Ascending aorta (tissue), 2 donors: ENCODE measurements at regions not wholly inside any gene's neighbourhood (a gene's known extent, or its start where the extent isn't known, plus 50 kb on each side); places are given as distances from the start of the nearest gene placed in this dataset.

ENCODE experiments used
- DNase-seq, 2 donors: peaks; one replicate each; pipeline ENCODE4 v3.0.0-alpha.2; 2019; ENCODE audit warnings: low spot score in 2 of 2
- H3K27ac ChIP-seq, 2 donors: fragments of 200-600 bp; sonication (generic); one replicate each; pipeline ENCODE4 v1.5.1; 2016 to 2017; ENCODE audit warnings: mild to moderate bottlenecking in 1 of 2
- H3K27me3 ChIP-seq: fragments of 200-600 bp; sonication (generic); one replicate; pipeline ENCODE4 v1.5.1; 2017
- H3K36me3 ChIP-seq, 2 donors: fragments of 200-600 bp; sonication (generic); one replicate each; pipeline ENCODE4 v1.5.1; 2016
- H3K4me1 ChIP-seq, 2 donors: fragments of 200-600 bp; sonication (generic); one replicate each; pipeline ENCODE4 v1.5.1; 2016 to 2017; ENCODE audit warnings: mild to moderate bottlenecking in 1 of 2
- H3K4me3 ChIP-seq, 2 donors: fragments of 200-600 bp; sonication (generic); one replicate each; pipeline ENCODE4 v1.5.1; 2016 to 2017; ENCODE audit warnings: mild to moderate bottlenecking in 1 of 2
- H3K9me3 ChIP-seq, 2 donors: fragments of 200-600 bp; sonication (generic); one replicate each; pipeline ENCODE4 v1.5.1; 2016
- CTCF ChIP-seq, 3 experiments: fragments of 200-600 bp in 2 of 3; fragments of 450-650 bp in 1 of 3; sonication (generic) in 2 of 3; IDR thresholded peaks; one replicate each; pipeline ENCODE4 v1.5.1; 2016 to 2019; ENCODE audit warnings: antibody characterized with exemption in 3 of 3, mild to moderate bottlenecking in 1 of 3, moderate library complexity in 1 of 3
- intact Hi-C: fragments of 100-400 bp; cut with DNase I; formaldehyde crosslinking; loops from one replicate; pipeline ENCODE4 v1.15.1; 2023

- H3K27me3 ChIP-seq, result no peaks in the 10 kb centered on the region
- no peak overlapping the region for H3K4me3 ChIP-seq
- no peaks in the 10 kb centered on the region for H3K9me3 ChIP-seq
- no peak for TF ChIP-seq CTCF (IDR thresholded peaks at IDR 0.05)
- intact Hi-C loops, result no loop called here
- peaks cover 27 to 69% of the 10 kb centered on the region in 2 donors for H3K4me1 ChIP-seq
- H3K27ac ChIP-seq, result peak overlapping the region; percentile 86 to 94
- no peaks in the 10 kb centered on the region for H3K36me3 ChIP-seq
- peak in 1 of 2 donors; percentile 58 for DNase-seq
Measured at GRCh38 chr1:234920843-234921140, 207.8 kb downstream of the TOMM20 start.

- Histone ChIP-seq H3K4me1 (peaks cover 27 to 70% of the 10 kb centered on the region in 2 donors), H3K27me3 (no peaks in the 10 kb centered on the region), H3K4me3 (no peak overlapping the region), H3K9me3 (no peaks in the 10 kb centered on the region), H3K27ac (peak overlapping the region; percentile 86 to 94), H3K36me3 (no peaks in the 10 kb centered on the region)
- no peak for DNase-seq
- intact Hi-C loops, result no loop called here
- no peak for TF ChIP-seq CTCF (IDR thresholded peaks at IDR 0.05)
Measured at GRCh38 chr1:234920136-234920842, 208.3 kb downstream of the TOMM20 start.

DNA sequence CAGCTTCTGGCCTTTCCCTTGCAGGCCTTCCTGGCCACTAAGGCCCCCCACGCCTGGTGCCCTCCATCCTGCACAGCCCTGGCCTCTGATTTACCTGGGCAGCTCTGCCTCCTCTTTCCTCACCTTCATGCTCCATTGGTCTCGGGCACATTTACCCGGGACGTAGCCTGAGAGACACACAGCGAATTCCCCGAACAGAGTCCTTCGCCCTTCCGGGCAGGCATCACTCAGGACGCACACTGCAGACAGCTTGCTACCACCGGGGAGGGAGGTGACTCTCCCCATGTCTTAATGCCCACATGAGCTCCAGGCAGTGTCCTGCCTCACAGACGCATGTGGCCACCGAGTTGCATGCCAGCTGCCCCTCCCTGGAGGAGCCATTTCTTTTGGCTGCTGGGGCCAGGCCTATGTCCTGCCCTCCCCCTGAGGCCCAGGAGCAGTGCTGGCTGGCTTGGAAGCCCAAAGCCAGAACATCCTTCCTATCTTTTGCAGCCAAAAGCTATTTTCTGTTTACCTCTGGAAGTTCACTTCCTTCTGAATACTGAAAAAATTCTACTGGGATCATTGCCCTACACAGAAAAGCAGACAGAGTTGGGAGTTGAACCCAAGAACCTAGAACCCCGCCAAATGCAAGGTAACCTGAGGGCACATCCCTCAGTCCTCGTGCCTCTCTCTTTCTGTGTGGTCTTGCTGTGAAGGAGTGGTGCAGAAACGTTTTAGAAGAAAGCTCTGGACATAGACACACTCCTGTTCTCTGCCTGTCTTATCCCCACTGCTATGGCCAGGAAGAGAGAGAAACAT is 209.5 kb downstream of the TOMM20 start:
- Histone ChIP-seq H3K4me1 (peaks cover 27 to 68% of the 10 kb centered on the region in 2 donors), H3K27ac (peak overlapping the region; percentile 86 to 94), H3K36me3 (no peaks in the 10 kb centered on the region), H3K27me3 (no peaks in the 10 kb centered on the region), H3K9me3 (no peaks in the 10 kb centered on the region), H3K4me3 (no peak overlapping the region)
- no peak for TF ChIP-seq CTCF (IDR thresholded peaks at IDR 0.05)
- DNase-seq, result peak in 1 of 2 donors; percentile 82
- intact Hi-C loops, result loop anchor here (2.0 to 5.0 kb wide), 4 partner anchors 62 to 420 kb away; no protein-coding TSS in a partner anchor

GRCh38 chr1:234918181-234918841 is 210.3 kb downstream of the TOMM20 start:
- peak overlapping the region; percentile 86 to 94 for H3K27ac ChIP-seq
- TF ChIP-seq CTCF (IDR thresholded peaks at IDR 0.05), result no peak
- H3K9me3 ChIP-seq, result no peaks in the 10 kb centered on the region
- intact Hi-C loops, result loop anchor here (2.0 to 5.0 kb wide), 4 partner anchors 62 to 420 kb away; no protein-coding TSS in a partner anchor
- DNase-seq, result peak in 1 of 2 donors; percentile 75
- H3K36me3 ChIP-seq, result no peaks in the 10 kb centered on the region
- peaks cover 28 to 77% of the 10 kb centered on the region in 2 donors for H3K4me1 ChIP-seq
- H3K4me3 ChIP-seq, result no peak overlapping the region
- no peaks in the 10 kb centered on the region for H3K27me3 ChIP-seq

- Histone ChIP-seq H3K27me3 (no peaks in the 10 kb centered on the region), H3K27ac (peak overlapping the region; percentile 86 to 94), H3K4me3 (no peak overlapping the region), H3K36me3 (no peaks in the 10 kb centered on the region), H3K4me1 (peaks cover 32 to 84% of the 10 kb centered on the region in 2 donors), H3K9me3 (no peaks in the 10 kb centered on the region)
- DNase-seq, result peak in 1 of 2 donors; percentile 64
- intact Hi-C loops, result loop anchor here (2.0 to 5.0 kb wide), 7 partner anchors 53 to 419 kb away; no protein-coding TSS in a partner anchor
- TF ChIP-seq CTCF (IDR thresholded peaks at IDR 0.05), result no peak
Measured at GRCh38 chr1:234917495-234918180, 211.0 kb downstream of the TOMM20 start.
